ENCODE measurements at regions not wholly inside any gene's neighbourhood (a gene's known extent, or its start where the extent isn't known, plus 50 kb on each side); places are given as distances from the start of the nearest gene placed in this dataset.

- intact Hi-C loops (cut with micrococcal nuclease; ENCODE audit: unreplicated experiment), result no loop called here
- Histone ChIP-seq H3K27me3 (replicated peaks; ENCODE audit: control insufficient read depth, insufficient read depth, low read length) (no peaks in the 10 kb centered on the region), H3K4me3 (ENCODE audit: low read depth, low read length) (no peak overlapping the region), H3K4me1 (peaks cover 5% of the 10 kb centered on the region; the same call in 1 of the 2 replicates), H3K9me3 (no peaks in the 10 kb centered on the region), H3K36me3 (ENCODE audit: control insufficient read depth, insufficient read depth, low read length) (no peaks in the 10 kb centered on the region)
- ChIA-PET CTCF (no interaction called here), POLR2A (no interaction called here)
- no peak overlapping the region for H3K4me3 Mint-ChIP-seq (ENCODE audit: unreplicated experiment)
- peak in 1 of 2 experiments; percentile 7 for DNase-seq
- H3K27me3 Mint-ChIP-seq (ENCODE audit: insufficient read depth, unreplicated experiment), result no peaks in the 10 kb centered on the region
- H3K27ac Mint-ChIP-seq (ENCODE audit: unreplicated experiment), result no peak overlapping the region
- H3K36me3 Mint-ChIP-seq (ENCODE audit: insufficient read depth, unreplicated experiment), result no peaks in the 10 kb centered on the region
- no TSS peak for BruUV-seq (replicated peaks)
- no peaks in the 10 kb centered on the region for H3K9me3 Mint-ChIP-seq (ENCODE audit: unreplicated experiment)
- H3K4me1 Mint-ChIP-seq (ENCODE audit: low read depth, unreplicated experiment), result peaks cover 7% of the 10 kb centered on the region
- no peak for TF ChIP-seq CTCF (IDR thresholded peaks at IDR 0.05; ENCODE audit: insufficient read depth in 1 of 2, low read depth in 1 of 2, low read length in 1 of 2, severe bottlenecking in 1 of 2, unreplicated experiment in 1 of 2)
Measured at GRCh38 chr9:29906065-29906464, 2332.8 kb upstream of the C9orf72 start.

GRCh38 chr9:29928072-29928471 lies 2354.8 kb upstream of the C9orf72 start:
- intact Hi-C loops (cut with micrococcal nuclease; ENCODE audit: unreplicated experiment), result no loop called here
- no peak for TF ChIP-seq CTCF (IDR thresholded peaks at IDR 0.05; ENCODE audit: insufficient read depth in 1 of 2, low read depth in 1 of 2, low read length in 1 of 2, severe bottlenecking in 1 of 2, unreplicated experiment in 1 of 2)
- Mint-ChIP-seq H3K27me3 (ENCODE audit: insufficient read depth, unreplicated experiment) (no peaks in the 10 kb centered on the region), H3K27ac (ENCODE audit: unreplicated experiment) (no peak overlapping the region), H3K4me3 (ENCODE audit: unreplicated experiment) (no peak overlapping the region), H3K4me1 (ENCODE audit: low read depth, unreplicated experiment) (no peaks in the 10 kb centered on the region), H3K9me3 (ENCODE audit: unreplicated experiment) (no peaks in the 10 kb centered on the region), H3K36me3 (ENCODE audit: insufficient read depth, unreplicated experiment) (no peaks in the 10 kb centered on the region)
- Histone ChIP-seq H3K9me3 (no peaks in the 10 kb centered on the region), H3K36me3 (ENCODE audit: control insufficient read depth, insufficient read depth, low read length) (no peaks in the 10 kb centered on the region), H3K27me3 (replicated peaks; ENCODE audit: control insufficient read depth, insufficient read depth, low read length) (no peaks in the 10 kb centered on the region), H3K4me1 (no peaks in the 10 kb centered on the region), H3K4me3 (ENCODE audit: low read depth, low read length) (no peak overlapping the region)
- DNase-seq, result no peak
- ChIA-PET CTCF (no interaction called here), POLR2A (no interaction called here)
- BruUV-seq (replicated peaks), result no TSS peak

GRCh38 chr9:29939559-29939958 lies 2366.3 kb upstream of the C9orf72 start:
- intact Hi-C loops (cut with micrococcal nuclease; ENCODE audit: unreplicated experiment), result no loop called here
- Histone ChIP-seq H3K9me3 (no peaks in the 10 kb centered on the region), H3K4me1 (no peaks in the 10 kb centered on the region), H3K4me3 (ENCODE audit: low read depth, low read length) (no peak overlapping the region), H3K27me3 (replicated peaks; ENCODE audit: control insufficient read depth, insufficient read depth, low read length) (no peaks in the 10 kb centered on the region), H3K36me3 (ENCODE audit: control insufficient read depth, insufficient read depth, low read length) (no peaks in the 10 kb centered on the region)
- no peaks in the 10 kb centered on the region for H3K4me1 Mint-ChIP-seq (ENCODE audit: low read depth, unreplicated experiment)
- H3K9me3 Mint-ChIP-seq (ENCODE audit: unreplicated experiment), result peaks cover 13% of the 10 kb centered on the region
- no peaks in the 10 kb centered on the region for H3K27me3 Mint-ChIP-seq (ENCODE audit: insufficient read depth, unreplicated experiment)
- ChIA-PET CTCF (no interaction called here), POLR2A (no interaction called here)
- no TSS peak for BruUV-seq (replicated peaks)
- TF ChIP-seq CTCF (IDR thresholded peaks at IDR 0.05; ENCODE audit: insufficient read depth in 1 of 2, low read depth in 1 of 2, low read length in 1 of 2, severe bottlenecking in 1 of 2, unreplicated experiment in 1 of 2), result no peak
- no peak overlapping the region for H3K27ac Mint-ChIP-seq (ENCODE audit: unreplicated experiment)
- DNase-seq, result no peak
- H3K36me3 Mint-ChIP-seq (ENCODE audit: insufficient read depth, unreplicated experiment), result no peaks in the 10 kb centered on the region
- no peak overlapping the region for H3K4me3 Mint-ChIP-seq (ENCODE audit: unreplicated experiment)
